Thymus (tissue), 11 donors: ENCODE measurements at regions not wholly inside any gene's neighbourhood (a gene's known extent, or its start where the extent isn't known, plus 50 kb on each side); places are given as distances from the start of the nearest gene placed in this dataset.
"Not testable (repeated sequence)": the region's sequence is repeated elsewhere in the genome, so short reads cannot be mapped to it uniquely, and the experiment has no call there.

Source experiments
- DNase-seq, 9 donors: peaks; one replicate each; pipeline ENCODE4 v3.0.0-alpha.2; 2013; ENCODE audit warnings: low spot score in 9 of 9, low read depth in 6 of 9, missing footprints in 1 of 9
- H3K27ac ChIP-seq, 2 donors: one replicate each; pipeline ENCODE4 v1.5.1; 2013; ENCODE audit warnings: control low read depth in 1 of 2, low read depth in 1 of 2, low read length in 1 of 2, mild to moderate bottlenecking in 1 of 2, moderate library complexity in 1 of 2
- H3K27me3 ChIP-seq, 2 donors: one replicate each; pipeline ENCODE4 v1.5.1; 2013; ENCODE audit warnings: low read length in 1 of 2; ENCODE audit not compliant: control insufficient read depth in 2 of 2, insufficient read depth in 1 of 2
- H3K36me3 ChIP-seq, 2 donors: one replicate each; pipeline ENCODE4 v1.5.1; 2013; ENCODE audit warnings: low read length in 1 of 2, mild to moderate bottlenecking in 1 of 2, moderate library complexity in 1 of 2; ENCODE audit not compliant: control insufficient read depth in 2 of 2, insufficient read depth in 2 of 2
- H3K4me1 ChIP-seq, 2 donors: one replicate each; pipeline ENCODE4 v1.5.1; 2013; ENCODE audit warnings: low read length in 2 of 2; ENCODE audit not compliant: control insufficient read depth in 2 of 2, insufficient read depth in 2 of 2
- H3K4me3 ChIP-seq, 2 donors: one replicate each; pipeline ENCODE4 v1.5.1; 2013; ENCODE audit warnings: low read length in 2 of 2, control low read depth in 1 of 2, mild to moderate bottlenecking in 1 of 2
- H3K9me3 ChIP-seq, 2 donors: one replicate each; pipeline ENCODE4 v1.5.1; 2013; ENCODE audit warnings: low read length in 1 of 2, mild to moderate bottlenecking in 1 of 2; ENCODE audit not compliant: control insufficient read depth in 2 of 2, insufficient read depth in 1 of 2
- WGBS: extraction: QIAGEN DNeasy Blood & Tissue Kit; methylation state at CpG from one replicate; pipeline ENCODE4 v1.1.7; 2013; 5-methylcytosine and 5-hydroxymethylcytosine counted together
- donor health status: healthy.

GRCh38 chr4:169332583-169332982, 61.8 kb upstream of the SH3RF1 start:
- no peak for DNase-seq
- Histone ChIP-seq H3K4me1 (no peaks in the 10 kb centered on the region), H3K4me3 (no peak overlapping the region), H3K36me3 (no peaks in the 10 kb centered on the region), H3K27me3 (no peaks in the 10 kb centered on the region), H3K9me3 (no peaks in the 10 kb centered on the region), H3K27ac (no peak overlapping the region)
- 99% methylated on average over 2 of the region's 2 CpGs for WGBS

GRCh38 chr4:169330811-169331210, 60.1 kb upstream of the SH3RF1 start:
- no peaks in the 10 kb centered on the region for H3K36me3 ChIP-seq
- no peak overlapping the region for H3K4me3 ChIP-seq
- no peak for DNase-seq
- H3K27ac ChIP-seq, result no peak overlapping the region
- 95% methylated on average over 13 of the region's 13 CpGs for WGBS
- no peaks in the 10 kb centered on the region for H3K4me1 ChIP-seq
- no peaks in the 10 kb centered on the region for H3K27me3 ChIP-seq
- H3K9me3 ChIP-seq, result no peaks in the 10 kb centered on the region

DNA sequence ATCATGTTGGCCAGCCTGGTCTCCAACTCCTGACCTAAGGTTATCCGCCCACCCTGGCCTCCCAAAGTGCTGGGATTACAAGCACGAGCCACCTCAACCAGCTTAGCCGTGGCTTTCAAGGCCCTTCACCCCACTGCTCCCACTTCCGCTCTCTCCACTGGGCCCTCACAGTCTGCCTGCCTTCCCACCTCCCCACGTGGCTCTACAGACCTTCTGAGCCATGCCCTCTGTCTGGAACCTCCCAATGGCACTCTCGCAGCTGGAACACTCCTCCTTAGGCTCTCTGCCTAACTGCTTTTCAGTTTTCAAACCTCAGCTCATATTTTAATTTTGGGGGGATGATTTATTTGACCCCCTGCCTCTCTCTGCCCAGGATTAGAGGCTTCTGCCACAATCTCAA, 59.3 kb upstream of the SH3RF1 start:
- no peaks in the 10 kb centered on the region for H3K4me1 ChIP-seq
- no peak overlapping the region for H3K4me3 ChIP-seq
- no peak overlapping the region for H3K27ac ChIP-seq
- H3K27me3 ChIP-seq, result no peaks in the 10 kb centered on the region
- H3K36me3 ChIP-seq, result no peaks in the 10 kb centered on the region
- WGBS, result 95% methylated on average over 6 of the region's 6 CpGs
- no peaks in the 10 kb centered on the region for H3K9me3 ChIP-seq
- DNase-seq, result no peak

DNA sequence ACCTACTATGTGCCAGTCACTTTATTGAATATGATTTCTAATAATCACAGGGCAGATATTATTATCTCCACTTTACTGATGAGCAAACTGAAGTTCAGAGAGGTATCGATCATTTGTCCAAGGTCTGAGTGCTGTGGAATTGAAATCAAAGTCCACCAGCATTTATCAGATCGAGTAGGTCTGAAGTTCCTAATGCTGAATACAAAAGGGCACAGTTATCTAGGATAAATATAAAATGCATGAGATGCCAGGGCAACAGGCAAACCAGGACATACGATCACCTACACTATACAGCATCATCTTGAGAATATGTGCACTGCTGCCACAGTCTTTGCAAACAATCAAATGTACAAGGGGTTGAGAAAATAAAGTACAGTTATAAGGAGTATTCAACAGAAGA, 57.2 kb upstream of the SH3RF1 start:
- Histone ChIP-seq H3K27me3 (no peaks in the 10 kb centered on the region), H3K27ac (no peak overlapping the region), H3K9me3 (no peaks in the 10 kb centered on the region), H3K4me3 (no peak overlapping the region), H3K36me3 (no peaks in the 10 kb centered on the region), H3K4me1 (no peaks in the 10 kb centered on the region)
- no peak for DNase-seq
- WGBS, result 97% methylated on average over 3 of the region's 3 CpGs

DNA sequence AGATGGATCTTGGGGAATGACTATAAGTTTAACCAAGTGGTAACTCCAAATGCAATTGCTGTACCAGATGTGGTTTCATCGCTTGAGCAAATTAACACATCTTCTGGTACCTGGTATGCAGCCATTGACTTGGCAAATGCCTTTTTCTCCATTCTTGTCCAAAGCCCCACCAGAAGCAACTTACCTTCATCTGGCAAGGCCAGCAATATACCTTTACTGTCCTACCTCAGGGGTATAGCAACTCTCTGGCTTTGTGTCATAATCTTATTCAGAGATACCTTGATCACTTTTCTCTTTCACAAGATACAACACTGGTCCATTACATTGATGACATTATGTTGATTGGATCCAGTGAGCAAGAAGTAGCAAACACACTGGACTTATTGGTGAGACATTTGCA, 53.2 kb upstream of the SH3RF1 start:
- H3K4me1 ChIP-seq, H3K27ac ChIP-seq, H3K4me3 ChIP-seq, H3K27me3 ChIP-seq, H3K36me3 ChIP-seq, DNase-seq, H3K9me3 ChIP-seq: not testable (repeated sequence)
- WGBS, result 98% methylated on average over 1 of the region's 1 CpG

DNA sequence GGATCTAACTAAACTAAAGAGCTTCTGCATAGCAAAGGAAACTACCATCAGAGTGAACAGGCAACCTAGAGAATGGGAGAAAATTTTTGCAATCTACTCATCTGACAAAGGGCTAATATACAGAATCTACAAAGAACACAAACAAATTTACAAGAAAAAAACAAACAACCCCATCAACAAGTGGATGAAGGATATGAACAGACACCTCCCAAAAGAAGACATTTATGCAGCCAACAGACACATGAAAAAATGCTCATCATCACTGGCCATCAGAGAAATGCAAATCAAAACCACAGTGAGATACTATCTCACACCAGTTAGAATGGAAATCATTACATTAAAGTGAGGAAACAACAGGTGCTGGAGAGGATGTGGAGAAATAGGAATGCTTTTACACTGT, 52.1 kb upstream of the SH3RF1 start:
- H3K36me3 ChIP-seq, H3K4me1 ChIP-seq, H3K27ac ChIP-seq, H3K4me3 ChIP-seq, H3K27me3 ChIP-seq, H3K9me3 ChIP-seq, DNase-seq: not testable (repeated sequence)
